ENCODE measurements at regions not wholly inside any gene's neighbourhood (a gene's known extent, or its start where the extent isn't known, plus 50 kb on each side); places are given as distances from the start of the nearest gene placed in this dataset.

DNA sequence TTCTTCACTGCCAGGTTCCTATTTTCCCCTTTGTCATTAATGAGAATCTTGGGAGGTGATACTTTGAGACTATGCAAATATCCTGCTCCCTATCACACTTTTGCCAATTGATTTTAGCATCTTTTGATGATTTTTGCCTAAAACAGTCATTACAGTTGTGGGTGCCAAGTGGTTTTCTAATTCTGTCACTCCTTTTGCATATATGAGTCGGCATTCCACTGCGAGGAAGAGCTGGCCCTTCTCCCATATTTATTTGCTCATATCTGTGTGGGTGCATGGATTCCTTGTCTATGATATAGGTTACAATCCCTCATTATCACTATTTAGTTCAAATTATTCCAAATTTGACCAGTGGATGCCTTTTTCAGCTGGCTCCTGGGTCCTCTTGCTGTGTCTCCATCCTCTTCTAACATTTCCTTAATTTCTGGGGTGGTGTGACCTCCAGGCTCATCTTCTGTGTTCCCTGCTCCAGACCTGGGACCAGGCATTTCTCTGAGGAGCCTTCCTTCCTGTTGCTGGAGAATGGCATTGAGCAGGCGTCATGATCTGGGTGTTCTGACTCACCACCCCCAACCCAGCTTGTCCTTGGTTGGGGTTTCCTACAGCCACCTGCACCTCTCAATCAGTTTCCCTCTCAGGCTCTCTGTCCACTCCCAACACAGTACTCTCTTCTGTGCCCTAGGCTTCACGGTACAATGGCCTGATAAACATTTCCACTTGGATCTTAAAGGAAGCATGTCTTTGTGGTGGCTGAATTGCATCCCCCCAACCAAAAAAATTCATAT lies 106.7 kb downstream of the NXNL2 start:
- TF ChIP-seq, protein P1, sequence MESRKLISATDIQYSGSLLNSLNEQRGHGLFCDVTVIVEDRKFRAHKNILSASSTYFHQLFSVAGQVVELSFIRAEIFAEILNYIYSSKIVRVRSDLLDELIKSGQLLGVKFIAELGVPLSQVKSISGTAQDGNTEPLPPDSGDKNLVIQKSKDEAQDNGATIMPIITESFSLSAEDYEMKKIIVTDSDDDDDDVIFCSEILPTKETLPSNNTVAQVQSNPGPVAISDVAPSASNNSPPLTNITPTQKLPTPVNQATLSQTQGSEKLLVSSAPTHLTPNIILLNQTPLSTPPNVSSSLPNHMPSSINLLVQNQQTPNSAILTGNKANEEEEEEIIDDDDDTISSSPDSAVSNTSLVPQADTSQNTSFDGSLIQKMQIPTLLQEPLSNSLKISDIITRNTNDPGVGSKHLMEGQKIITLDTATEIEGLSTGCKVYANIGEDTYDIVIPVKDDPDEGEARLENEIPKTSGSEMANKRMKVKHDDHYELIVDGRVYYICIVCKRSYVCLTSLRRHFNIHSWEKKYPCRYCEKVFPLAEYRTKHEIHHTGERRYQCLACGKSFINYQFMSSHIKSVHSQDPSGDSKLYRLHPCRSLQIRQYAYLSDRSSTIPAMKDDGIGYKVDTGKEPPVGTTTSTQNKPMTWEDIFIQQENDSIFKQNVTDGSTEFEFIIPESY (IDR thresholded peaks at IDR 0.05), result no peak
- TF ChIP-seq HNF4G (IDR thresholded peaks at IDR 0.05), result no peak
- TF ChIP-seq MAX (IDR thresholded peaks at IDR 0.05), result no peak
- no peak for TF ChIP-seq TAF1 (conservative IDR thresholded peaks at IDR 0.05)
- no peak for TF ChIP-seq RXRA (IDR thresholded peaks at IDR 0.05)
- no peak for TF ChIP-seq CTCF (IDR thresholded peaks at IDR 0.05; ENCODE audit: low read depth, low read length, missing input control)
- TF ChIP-seq, protein P2, sequence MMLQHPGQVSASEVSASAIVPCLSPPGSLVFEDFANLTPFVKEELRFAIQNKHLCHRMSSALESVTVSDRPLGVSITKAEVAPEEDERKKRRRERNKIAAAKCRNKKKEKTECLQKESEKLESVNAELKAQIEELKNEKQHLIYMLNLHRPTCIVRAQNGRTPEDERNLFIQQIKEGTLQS (IDR thresholded peaks at IDR 0.05), result no peak
- Histone ChIP-seq H3K4me1 (ENCODE audit: control insufficient read depth in 4 of 4, insufficient read depth in 4 of 4, low read length in 3 of 4) (no peaks in the 10 kb centered on the region), H3K4me3 (ENCODE audit: low read depth in 1 of 3, low read length in 3 of 3) (no peak overlapping the region), H3K36me3 (ENCODE audit: control insufficient read depth in 4 of 4, insufficient read depth in 3 of 4, low read depth in 1 of 4, low read length in 3 of 4) (no peaks in the 10 kb centered on the region), H3K27me3 (ENCODE audit: control insufficient read depth in 4 of 4, insufficient read depth in 4 of 4, low read length in 3 of 4) (peaks cover 0 to 5% (median 0%) of the 10 kb centered on the region in 4 donors), H3K9ac (ENCODE audit: low read depth in 1 of 2, low read length in 2 of 2) (no peak overlapping the region), H3K9me3 (ENCODE audit: control insufficient read depth in 4 of 4, low read length in 3 of 4) (peaks cover 0 to 6% (median 3%) of the 10 kb centered on the region in 4 donors), H3K27ac (ENCODE audit: low read depth in 1 of 2, low read length in 2 of 2) (no peak overlapping the region)
- no peak for DNase-seq (ENCODE audit: low spot score)
- 71% methylated on average over 4 of the region's 4 CpGs for WGBS

DNA sequence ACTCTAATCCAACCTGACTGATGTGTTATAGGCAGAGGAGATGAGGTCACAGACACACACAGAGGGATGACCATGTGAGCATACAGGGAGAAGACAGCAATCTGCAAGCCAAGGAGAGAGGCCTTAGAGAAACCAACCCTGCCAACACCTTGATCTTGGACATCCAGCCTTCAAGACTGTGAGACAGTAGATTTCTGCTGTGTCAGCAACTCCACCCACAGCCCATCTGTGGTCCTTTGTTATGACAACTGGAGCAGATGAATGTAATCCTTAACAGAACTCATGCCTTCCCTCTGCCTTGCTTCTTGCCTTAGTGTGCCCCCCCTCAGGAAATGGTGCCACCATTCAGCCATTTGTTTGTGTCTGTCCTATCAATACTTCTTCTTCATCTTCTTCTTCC lies 107.4 kb downstream of the NXNL2 start:
- Histone ChIP-seq H3K9ac (ENCODE audit: low read depth in 1 of 2, low read length in 2 of 2) (no peak overlapping the region), H3K9me3 (ENCODE audit: control insufficient read depth in 4 of 4, low read length in 3 of 4) (peaks cover 0 to 3% (median 1%) of the 10 kb centered on the region in 4 donors), H3K4me3 (ENCODE audit: low read depth in 1 of 3, low read length in 3 of 3) (no peak overlapping the region), H3K27me3 (ENCODE audit: control insufficient read depth in 4 of 4, insufficient read depth in 4 of 4, low read length in 3 of 4) (peaks cover 0 to 5% (median 0%) of the 10 kb centered on the region in 4 donors), H3K27ac (ENCODE audit: low read depth in 1 of 2, low read length in 2 of 2) (no peak overlapping the region), H3K36me3 (ENCODE audit: control insufficient read depth in 4 of 4, insufficient read depth in 3 of 4, low read depth in 1 of 4, low read length in 3 of 4) (no peaks in the 10 kb centered on the region), H3K4me1 (ENCODE audit: control insufficient read depth in 4 of 4, insufficient read depth in 4 of 4, low read length in 3 of 4) (no peaks in the 10 kb centered on the region)
- DNase-seq (ENCODE audit: low spot score), result no peak
- no peak for TF ChIP-seq SP1 (IDR thresholded peaks at IDR 0.05)
- TF ChIP-seq, protein P2 (IDR thresholded peaks at IDR 0.05), result no peak
- no peak for TF ChIP-seq RXRA (IDR thresholded peaks at IDR 0.05)
- no peak for TF ChIP-seq FOXA2 (IDR thresholded peaks at IDR 0.05)
- TF ChIP-seq HNF4G (IDR thresholded peaks at IDR 0.05), result no peak
- no peak for TF ChIP-seq GABPA (IDR thresholded peaks at IDR 0.05 in 1 of 2, conservative IDR thresholded peaks at IDR 0.05 in 1 of 2)
- no peak for TF ChIP-seq MAX (IDR thresholded peaks at IDR 0.05)
- no peak for TF ChIP-seq REST (IDR thresholded peaks at IDR 0.05)
- TF ChIP-seq JUND (IDR thresholded peaks at IDR 0.05), result no peak
- no peak for TF ChIP-seq EGR1 (IDR thresholded peaks at IDR 0.05; ENCODE audit: low read depth in 2 of 2)
- TF ChIP-seq CTCF (IDR thresholded peaks at IDR 0.05; ENCODE audit: low read depth, low read length, missing input control), result no peak
- TF ChIP-seq NR2F2 (IDR thresholded peaks at IDR 0.05), result no peak
- TF ChIP-seq FOXA1 (IDR thresholded peaks at IDR 0.05), result no peak
- TF ChIP-seq HNF4A (conservative IDR thresholded peaks at IDR 0.05), result no peak
- TF ChIP-seq RAD21 (IDR thresholded peaks at IDR 0.05), result no peak
- TF ChIP-seq TAF1 (conservative IDR thresholded peaks at IDR 0.05), result no peak
- TF ChIP-seq YY1 (IDR thresholded peaks at IDR 0.05), result no peak

Measured in liver (tissue), 8 donors.